ENCODE measurements at regions not wholly inside any gene's neighbourhood (a gene's known extent, or its start where the extent isn't known, plus 50 kb on each side); places are given as distances from the start of the nearest gene placed in this dataset.

- no peak for TF ChIP-seq CTCF (conservative IDR thresholded peaks at IDR 0.05; ENCODE audit: low read depth, low read length)
- no peak for DNase-seq (ENCODE audit: low read depth)
- H3K4me3 ChIP-seq (ENCODE audit: low read depth, low read length), result no peak overlapping the region
Observed at GRCh38 chr2:12313445-12314126, 403.1 kb upstream of the TRIB2 start.

- no peak overlapping the region for H3K4me3 ChIP-seq (ENCODE audit: low read depth, low read length)
- TF ChIP-seq CTCF (conservative IDR thresholded peaks at IDR 0.05; ENCODE audit: low read depth, low read length), result no peak
- DNase-seq (ENCODE audit: low read depth), result no peak
Observed at GRCh38 chr2:12314127-12314760, 402.5 kb upstream of the TRIB2 start.

- H3K4me3 ChIP-seq (ENCODE audit: low read depth, low read length), result no peak overlapping the region
- TF ChIP-seq CTCF (conservative IDR thresholded peaks at IDR 0.05; ENCODE audit: low read depth, low read length), result no peak
- no peak for DNase-seq (ENCODE audit: low read depth)
Observed at GRCh38 chr2:12315224-12315623, 401.5 kb upstream of the TRIB2 start.

DNA sequence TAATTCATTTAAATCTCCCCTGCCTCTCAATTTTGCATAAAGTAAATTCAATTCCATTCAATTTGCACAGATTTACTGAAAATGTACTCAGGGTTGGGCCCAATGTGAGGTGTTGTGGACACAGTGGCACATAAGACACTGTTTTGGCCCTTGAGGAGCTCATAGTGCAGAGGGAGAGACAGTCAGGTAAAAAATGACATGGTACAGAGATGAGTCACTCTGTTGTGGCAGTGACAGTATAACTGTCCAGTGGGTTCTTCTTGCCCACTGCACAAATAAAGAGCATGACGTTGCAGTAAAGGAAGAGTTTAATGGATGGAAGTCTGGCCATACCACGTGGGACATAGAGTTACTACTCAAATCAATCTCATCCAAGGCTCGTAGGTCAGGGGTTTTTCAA lies 400.3 kb upstream of the TRIB2 start:
- no peak for TF ChIP-seq CTCF (conservative IDR thresholded peaks at IDR 0.05; ENCODE audit: low read depth, low read length)
- no peak overlapping the region for H3K4me3 ChIP-seq (ENCODE audit: low read depth, low read length)
- DNase-seq (ENCODE audit: low read depth), result no peak

- DNase-seq (ENCODE audit: low read depth), result no peak
- TF ChIP-seq CTCF (conservative IDR thresholded peaks at IDR 0.05; ENCODE audit: low read depth, low read length), result no peak
- H3K4me3 ChIP-seq (ENCODE audit: low read depth, low read length), result no peak overlapping the region
Observed at GRCh38 chr2:12317286-12317685, 399.4 kb upstream of the TRIB2 start.

DNA sequence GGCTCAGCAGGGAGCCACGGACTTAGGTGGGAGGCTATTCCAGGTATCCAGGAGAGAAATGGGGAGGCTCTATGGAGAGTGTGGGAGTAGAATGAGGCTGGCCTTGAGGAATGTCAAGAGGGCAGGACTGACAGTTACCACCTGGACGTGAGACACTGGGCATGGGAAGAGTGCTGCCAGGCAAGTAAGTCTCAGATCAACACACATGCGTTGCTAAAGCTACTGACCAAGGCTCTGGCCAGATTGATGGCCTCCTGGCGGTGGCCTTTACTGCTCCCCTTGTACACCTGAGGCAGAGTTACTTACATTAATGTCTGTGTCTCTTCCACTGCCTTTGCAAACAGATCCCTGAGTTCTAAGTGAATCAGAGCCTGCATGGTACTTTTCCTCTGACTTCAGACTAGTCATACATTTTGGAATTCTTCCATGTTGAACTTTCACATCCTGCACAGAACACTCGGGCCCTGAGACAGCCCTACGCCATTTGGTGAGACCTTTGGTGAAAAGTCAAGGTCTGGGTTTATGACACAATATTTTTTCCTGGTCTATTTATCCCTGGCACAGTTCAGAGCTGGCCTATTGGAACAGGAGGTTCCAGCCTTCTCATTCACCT lies 398.8 kb upstream of the TRIB2 start:
- peak; percentile 83 for DNase-seq (ENCODE audit: low read depth)
- peak; percentile 14 for TF ChIP-seq CTCF (conservative IDR thresholded peaks at IDR 0.05; ENCODE audit: low read depth, low read length)

More for the DNA sequence above, 398.8 kb upstream of the TRIB2 start:
- H3K4me3 ChIP-seq (ENCODE audit: low read depth, low read length), result no peak overlapping the region

Measured in epithelial cell of proximal tubule (primary cell).